Gastrocnemius medialis (tissue), 4 donors: ENCODE measurements at regions not wholly inside any gene's neighbourhood (a gene's known extent, or its start where the extent isn't known, plus 50 kb on each side); places are given as distances from the start of the nearest gene placed in this dataset.

Source experiments
- CTCF ChIP-seq, 5 experiments: fragments of 450-650 bp in 3 of 5; fragments of 200-600 bp in 2 of 5; sonication (generic) in 2 of 5; IDR thresholded peaks in 4 of 5; conservative IDR thresholded peaks in 1 of 5; 1 replicate in 4 of 5; 2 replicates in 1 of 5; pipeline ENCODE4 v1.5.1; 2016 to 2019; ENCODE audit warnings: antibody characterized with exemption in 5 of 5, mild to moderate bottlenecking in 3 of 5, moderate library complexity in 3 of 5
- POLR2A ChIP-seq, 2 donors: fragments of 450-650 bp; IDR thresholded peaks; one replicate each; pipeline ENCODE4 v1.6.1; 2017; ENCODE audit warnings: antibody characterized with exemption in 2 of 2, mild to moderate bottlenecking in 2 of 2, moderate library complexity in 2 of 2

- TF ChIP-seq POLR2A (IDR thresholded peaks at IDR 0.05): no peak
- no peak for TF ChIP-seq CTCF (IDR thresholded peaks at IDR 0.05 in 4 of 5, conservative IDR thresholded peaks at IDR 0.05 in 1 of 5)
Observed at GRCh38 chr7:45294559-45294958, 137.0 kb downstream of the RAMP3 start.
